ENCODE measurements at regions not wholly inside any gene's neighbourhood (a gene's known extent, or its start where the extent isn't known, plus 50 kb on each side); places are given as distances from the start of the nearest gene placed in this dataset.

DNA sequence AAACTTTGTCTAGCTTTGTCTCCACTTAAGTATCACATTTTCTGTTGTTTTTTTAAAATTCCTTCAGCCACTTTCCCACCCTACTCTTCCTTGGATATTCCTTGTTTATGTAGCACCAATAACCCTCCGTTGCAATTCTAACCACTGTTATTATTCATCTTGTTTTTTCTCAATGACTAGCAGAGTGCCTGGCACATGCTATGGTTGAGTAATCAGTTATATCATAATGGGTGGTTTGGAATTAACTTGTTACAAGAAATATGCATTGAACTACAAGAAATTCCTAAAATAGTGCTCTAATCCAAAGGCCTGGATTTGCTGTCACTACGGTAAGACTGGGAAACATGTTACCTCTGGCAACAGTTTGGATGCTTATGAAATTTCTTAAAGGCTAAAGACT lies 756.6 kb downstream of the NOVA1 start:
- TF ChIP-seq, protein P1, sequence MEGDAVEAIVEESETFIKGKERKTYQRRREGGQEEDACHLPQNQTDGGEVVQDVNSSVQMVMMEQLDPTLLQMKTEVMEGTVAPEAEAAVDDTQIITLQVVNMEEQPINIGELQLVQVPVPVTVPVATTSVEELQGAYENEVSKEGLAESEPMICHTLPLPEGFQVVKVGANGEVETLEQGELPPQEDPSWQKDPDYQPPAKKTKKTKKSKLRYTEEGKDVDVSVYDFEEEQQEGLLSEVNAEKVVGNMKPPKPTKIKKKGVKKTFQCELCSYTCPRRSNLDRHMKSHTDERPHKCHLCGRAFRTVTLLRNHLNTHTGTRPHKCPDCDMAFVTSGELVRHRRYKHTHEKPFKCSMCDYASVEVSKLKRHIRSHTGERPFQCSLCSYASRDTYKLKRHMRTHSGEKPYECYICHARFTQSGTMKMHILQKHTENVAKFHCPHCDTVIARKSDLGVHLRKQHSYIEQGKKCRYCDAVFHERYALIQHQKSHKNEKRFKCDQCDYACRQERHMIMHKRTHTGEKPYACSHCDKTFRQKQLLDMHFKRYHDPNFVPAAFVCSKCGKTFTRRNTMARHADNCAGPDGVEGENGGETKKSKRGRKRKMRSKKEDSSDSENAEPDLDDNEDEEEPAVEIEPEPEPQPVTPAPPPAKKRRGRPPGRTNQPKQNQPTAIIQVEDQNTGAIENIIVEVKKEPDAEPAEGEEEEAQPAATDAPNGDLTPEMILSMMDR (IDR thresholded peaks at IDR 0.05): no peak
- TF ChIP-seq POLR2A (IDR thresholded peaks at IDR 0.05): no peak
- no peaks in the 10 kb centered on the region for H3K9me3 ChIP-seq
- no peak overlapping the region for H3K4me3 ChIP-seq
- no peaks in the 10 kb centered on the region for H3K27me3 ChIP-seq
- no peak for DNase-seq
- H3K36me3 ChIP-seq: no peaks in the 10 kb centered on the region
- no peak overlapping the region for H3K27ac ChIP-seq
- no peaks in the 10 kb centered on the region for H3K4me1 ChIP-seq
- intact Hi-C loops (cut with DNase I; ENCODE audit: low total_unique reads): no loop called here

DNA sequence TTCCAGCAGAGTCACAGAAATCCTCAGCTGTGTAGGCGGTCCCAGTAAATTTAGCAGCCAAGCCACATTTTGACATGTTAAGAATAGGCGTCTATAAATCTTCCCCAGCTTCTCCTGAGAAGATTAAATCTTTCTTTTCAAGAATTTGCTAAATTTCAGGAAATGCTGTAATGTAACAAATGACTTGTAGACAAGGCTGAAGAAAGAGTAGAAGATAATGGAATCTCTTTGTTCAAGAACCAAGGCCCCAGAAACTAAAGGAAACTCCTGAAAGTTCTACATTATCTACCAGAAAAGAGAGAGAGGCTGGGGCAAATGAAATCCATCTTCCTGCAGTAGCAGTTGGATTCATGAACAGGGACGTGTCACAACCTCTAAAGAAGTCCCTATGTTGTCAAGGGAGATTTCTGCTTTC lies 760.3 kb downstream of the NOVA1 start:
- Histone ChIP-seq H3K9me3 (no peaks in the 10 kb centered on the region), H3K27me3 (no peaks in the 10 kb centered on the region), H3K4me1 (no peaks in the 10 kb centered on the region), H3K27ac (no peak overlapping the region), H3K36me3 (no peaks in the 10 kb centered on the region), H3K4me3 (no peak overlapping the region)
- intact Hi-C loops (cut with DNase I; ENCODE audit: low total_unique reads): no loop called here
- TF ChIP-seq, protein P1 (IDR thresholded peaks at IDR 0.05): no peak
- no peak for TF ChIP-seq POLR2A (IDR thresholded peaks at IDR 0.05)
- no peak for DNase-seq

DNA sequence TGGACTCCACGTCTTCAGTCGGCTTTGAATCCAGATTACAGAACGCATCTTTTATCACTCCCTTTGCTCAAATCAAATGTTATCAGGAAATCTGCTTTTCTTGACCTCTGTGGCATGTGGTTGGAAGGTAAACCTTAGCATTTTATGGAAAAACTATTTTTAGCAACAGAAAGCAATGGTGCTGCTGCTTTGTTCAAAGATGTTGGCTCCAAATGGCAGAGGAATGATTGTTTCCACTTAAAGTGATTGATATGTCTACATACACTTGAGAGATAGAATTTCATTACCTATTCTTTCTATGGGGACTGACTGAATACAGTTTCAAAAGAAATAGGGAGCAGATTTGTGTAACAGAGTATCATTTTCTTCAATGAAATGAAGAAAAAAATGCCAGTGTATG lies 761.2 kb downstream of the NOVA1 start:
- intact Hi-C loops (cut with DNase I; ENCODE audit: low total_unique reads): no loop called here
- TF ChIP-seq, protein P1 (IDR thresholded peaks at IDR 0.05): no peak
- no peak for TF ChIP-seq POLR2A (IDR thresholded peaks at IDR 0.05)

DNA sequence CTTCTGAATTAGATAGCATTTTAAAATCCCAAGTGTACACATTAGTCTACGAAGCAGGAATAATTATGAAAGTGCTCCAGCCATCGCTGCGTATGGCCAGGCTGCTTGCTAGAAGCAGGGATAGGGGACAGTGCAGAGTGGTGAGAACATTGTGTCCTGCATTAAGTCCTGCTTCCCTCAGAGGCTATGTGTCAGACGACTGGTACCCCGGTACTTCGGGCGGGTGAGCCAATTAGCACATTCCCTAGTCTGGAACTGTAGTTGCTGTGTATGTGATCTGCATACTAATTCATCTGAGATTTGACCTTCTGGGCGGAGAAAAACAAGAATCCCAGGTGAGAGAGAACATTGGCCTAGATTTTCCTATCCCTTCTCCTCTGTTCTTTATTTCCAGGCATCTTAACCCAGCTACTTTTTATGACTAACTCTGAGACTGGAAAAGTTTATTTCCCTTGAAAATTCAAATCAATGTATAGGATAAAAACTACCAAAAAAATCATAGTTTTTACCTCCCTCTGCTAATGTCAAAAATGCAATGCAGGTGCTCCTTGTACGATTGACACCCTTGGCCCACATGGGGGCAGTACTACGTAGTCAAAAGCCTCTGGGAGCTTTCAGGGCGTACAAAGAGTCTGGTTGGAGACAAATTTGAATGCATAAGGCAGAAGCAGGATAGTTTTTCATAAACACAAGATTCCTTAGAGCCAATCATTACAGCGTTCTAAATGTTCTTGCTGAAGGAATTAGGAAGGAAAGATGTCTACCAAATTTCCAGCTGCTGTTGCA lies 764.3 kb downstream of the NOVA1 start:
- Histone ChIP-seq H3K27ac (no peak overlapping the region), H3K4me3 (no peak overlapping the region), H3K4me1 (no peaks in the 10 kb centered on the region), H3K9me3 (no peaks in the 10 kb centered on the region), H3K36me3 (no peaks in the 10 kb centered on the region), H3K27me3 (no peaks in the 10 kb centered on the region)
- DNase-seq: peak; percentile 15 to 19
- no peak for TF ChIP-seq POLR2A (IDR thresholded peaks at IDR 0.05)
- TF ChIP-seq, protein P1 (IDR thresholded peaks at IDR 0.05): peak in 1 of 4 experiments; percentile 24
- intact Hi-C loops (cut with DNase I; ENCODE audit: low total_unique reads): no loop called here

More for the DNA sequence above, 761.2 kb downstream of the NOVA1 start:
- no peaks in the 10 kb centered on the region for H3K27me3 ChIP-seq
- no peaks in the 10 kb centered on the region for H3K4me1 ChIP-seq
- H3K36me3 ChIP-seq: no peaks in the 10 kb centered on the region
- no peak overlapping the region for H3K27ac ChIP-seq
- H3K9me3 ChIP-seq: no peaks in the 10 kb centered on the region
- no peak for DNase-seq
- no peak overlapping the region for H3K4me3 ChIP-seq

DNA sequence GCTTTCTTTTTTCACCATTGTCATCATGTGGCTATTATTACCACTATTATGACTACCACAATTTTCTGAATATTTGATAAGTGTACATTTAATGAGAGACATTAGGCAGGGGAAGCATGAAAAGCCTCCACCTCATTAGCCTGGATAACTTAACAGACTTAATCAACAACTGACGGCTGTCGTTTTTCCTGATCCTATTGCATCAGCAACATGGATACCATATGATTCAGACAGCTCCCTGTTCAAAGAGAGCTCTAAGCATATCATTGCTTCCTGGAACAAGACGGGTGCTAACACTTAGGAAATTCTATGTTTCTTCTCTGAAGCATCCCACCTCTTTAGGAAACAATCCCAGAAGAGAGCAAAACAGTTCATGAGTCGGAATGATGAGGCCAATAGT lies 765.2 kb downstream of the NOVA1 start:
- no peak overlapping the region for H3K4me3 ChIP-seq
- DNase-seq: no peak

More for the DNA sequence above, 765.2 kb downstream of the NOVA1 start:
- Histone ChIP-seq H3K27me3 (no peaks in the 10 kb centered on the region), H3K4me1 (no peaks in the 10 kb centered on the region), H3K36me3 (no peaks in the 10 kb centered on the region), H3K9me3 (no peaks in the 10 kb centered on the region), H3K27ac (no peak overlapping the region)
- intact Hi-C loops (cut with DNase I; ENCODE audit: low total_unique reads): no loop called here
- TF ChIP-seq POLR2A (IDR thresholded peaks at IDR 0.05): no peak
- TF ChIP-seq, protein P1 (IDR thresholded peaks at IDR 0.05): no peak
